H1 (cell line): ENCODE measurements at regions not wholly inside any gene's neighbourhood (a gene's known extent, or its start where the extent isn't known, plus 50 kb on each side); places are given as distances from the start of the nearest gene placed in this dataset.

Experiments
- CTCF ChIA-PET: fragments of 300-600 bp; sonication (Branson Sonifier 250); formaldehyde crosslinking; loops from one replicate; lab custom pipeline; 2021; ENCODE audit not compliant: partially characterized antibody; lab: Charles Lee
- POLR2A ChIA-PET: fragments of 300-600 bp; sonication (Branson Sonifier 250); formaldehyde crosslinking; loops from one replicate; lab custom pipeline; 2021; ENCODE audit warnings: inconsistent platforms; ENCODE audit not compliant: partially characterized antibody; lab: Charles Lee
- DNase-seq, 2 experiments: peaks; one replicate each; pipeline versions ENCODE4 v3.0.0 to v3.0.0-alpha.2; 2010 to 2022; ENCODE audit warnings: low spot score in 2 of 2, low read depth in 1 of 2, mixed read lengths in 1 of 2
- FAIRE-seq: peaks from 2 replicates; lab custom pipeline; 2011; peaks lifted over from hg19 to GRCh38; lab: Jason Lieb, UNC
- H2AFZ ChIP-seq: 2 replicates; pipeline ENCODE4 v1.8.1; 2012; ENCODE audit warnings: low read length, inconsistent platforms
- H2AK5ac ChIP-seq: 2 replicates; pipeline ENCODE4 v1.6.1; 2013; ENCODE audit warnings: low read depth, low read length
- H2BK120ac ChIP-seq: replicated peaks from 2 replicates; pipeline ENCODE3; 2013; ENCODE audit warnings: low read depth, low read length, inconsistent platforms
- H2BK12ac ChIP-seq: 2 replicates; pipeline ENCODE4 v1.6.1; 2013; ENCODE audit warnings: low read depth, low read length
- H2BK15ac ChIP-seq: 2 replicates; pipeline ENCODE4 v1.6.1; 2013; ENCODE audit warnings: low read length
- H2BK20ac ChIP-seq: 2 replicates; pipeline ENCODE4 v1.6.1; 2013; ENCODE audit warnings: low read length
- H2BK5ac ChIP-seq: 2 replicates; pipeline ENCODE4 v1.6.1; 2013; ENCODE audit warnings: low read depth, low read length
- H3K14ac ChIP-seq: 2 replicates; pipeline ENCODE4 v1.6.1; 2013; ENCODE audit warnings: inconsistent platforms; ENCODE audit not compliant: insufficient read length
- H3K18ac ChIP-seq: 2 replicates; pipeline ENCODE4 v1.6.1; 2013; ENCODE audit warnings: low read length; ENCODE audit errors: extremely low read depth
- H3K23ac ChIP-seq: 2 replicates; pipeline ENCODE4 v1.6.1; 2013; ENCODE audit warnings: inconsistent platforms; ENCODE audit not compliant: insufficient read length
- H3K23me2 ChIP-seq: 2 replicates; pipeline ENCODE4 v1.6.1; 2013; ENCODE audit warnings: low read depth, low read length
- H3K27ac ChIP-seq: 2 replicates; pipeline ENCODE4 v1.6.1; 2011; ENCODE audit warnings: low read depth, low read length, inconsistent platforms
- H3K27me3 ChIP-seq, 4 experiments: replicated peaks in 1 of 4; 1 replicate in 1 of 4; 2 replicates in 3 of 4; pipeline versions ENCODE4 v1.6.1 to v1.8.1; 2011 to 2013; ENCODE audit warnings: low read length in 3 of 4, mild to moderate bottlenecking in 3 of 4, inconsistent platforms in 2 of 4, mixed read lengths in 2 of 4, moderate library complexity in 1 of 4; ENCODE audit not compliant: control insufficient read depth in 3 of 4, insufficient read depth in 3 of 4; ENCODE audit errors: extremely low read depth in 1 of 4
- H3K36me3 ChIP-seq, 4 experiments: 2 replicates each; pipeline versions ENCODE4 v1.6.1 to v1.8.1; 2011 to 2013; ENCODE audit warnings: mild to moderate bottlenecking in 4 of 4, low read length in 3 of 4, moderate library complexity in 2 of 4, control low read depth in 1 of 4, inconsistent platforms in 1 of 4; ENCODE audit not compliant: insufficient read depth in 4 of 4, control insufficient read depth in 2 of 4
- H3K4ac ChIP-seq: replicated peaks from 2 replicates; pipeline ENCODE3; 2013; ENCODE audit warnings: low read length, low read depth, mixed read lengths, inconsistent platforms; ENCODE audit not compliant: insufficient read length
- H3K4me1 ChIP-seq, 4 experiments: replicated peaks in 1 of 4; 1 replicate in 1 of 4; 2 replicates in 3 of 4; pipeline versions ENCODE4 v1.6.1 to v1.8.1; 2011 to 2013; ENCODE audit warnings: low read length in 3 of 4, inconsistent platforms in 2 of 4, mixed read lengths in 1 of 4; ENCODE audit not compliant: insufficient read depth in 4 of 4, control insufficient read depth in 3 of 4
- H3K4me2 ChIP-seq, 2 experiments: 2 replicates each; pipeline versions ENCODE4 v1.6.1 to v1.8.1; 2011 to 2013; ENCODE audit warnings: low read depth in 2 of 2, low read length in 2 of 2, control low read depth in 1 of 2, inconsistent platforms in 1 of 2, mild to moderate bottlenecking in 1 of 2; ENCODE audit not compliant: insufficient read depth in 1 of 2
- H3K4me3 ChIP-seq, 4 experiments: fragments of 200-600, 300-600 bp in 1 of 4; sonication (generic), shearing (Covaris generic), sonication (Bioruptor Twin) in 1 of 4; 2 replicates each; pipeline versions ENCODE4 v1.5.1 to v1.8.1; 2011 to 2016; ENCODE audit warnings: low read length in 4 of 4, low read depth in 3 of 4, control low read depth in 2 of 4, inconsistent platforms in 2 of 4, mild to moderate bottlenecking in 2 of 4, mixed read lengths in 1 of 4, moderate library complexity in 1 of 4; ENCODE audit not compliant: insufficient read depth in 2 of 4; ENCODE audit errors: extremely low read depth in 1 of 4
- H3K56ac ChIP-seq: replicated peaks from 2 replicates; pipeline ENCODE3; 2013; ENCODE audit warnings: low read depth, mild to moderate bottlenecking, mixed read lengths, low read length, inconsistent platforms; ENCODE audit not compliant: insufficient read length
- H3K79me1 ChIP-seq: 2 replicates; pipeline ENCODE4 v1.6.1; 2013; ENCODE audit warnings: low read depth, low read length, control low read depth
- H3K79me2 ChIP-seq, 2 experiments: 2 replicates each; pipeline versions ENCODE4 v1.6.1 to v1.8.1; 2012 to 2013; ENCODE audit warnings: low read length in 2 of 2, mild to moderate bottlenecking in 2 of 2, inconsistent platforms in 1 of 2; ENCODE audit not compliant: insufficient read depth in 2 of 2, control insufficient read depth in 1 of 2
- H3K9ac ChIP-seq, 4 experiments: replicated peaks in 1 of 4; 1 replicate in 1 of 4; 2 replicates in 3 of 4; pipeline versions ENCODE4 v1.6.1 to v1.8.1; 2011 to 2013; ENCODE audit warnings: low read depth in 3 of 4, low read length in 3 of 4, control low read depth in 2 of 4, mild to moderate bottlenecking in 2 of 4, moderate library complexity in 2 of 4, inconsistent platforms in 1 of 4; ENCODE audit errors: extremely low read depth in 1 of 4
- H3K9me3 ChIP-seq, 2 experiments: 2 replicates each; pipeline versions ENCODE4 v1.6.1 to v1.8.1; 2012 to 2013; ENCODE audit warnings: mild to moderate bottlenecking in 2 of 2, moderate library complexity in 2 of 2, control low read depth in 1 of 2, inconsistent platforms in 1 of 2, low read depth in 1 of 2, low read length in 1 of 2, mixed read lengths in 1 of 2; ENCODE audit not compliant: insufficient read depth in 2 of 2
- H4K20me1 ChIP-seq, 2 experiments: replicated peaks in 1 of 2; 2 replicates each; pipeline versions ENCODE3 to v1.8.1; 2011 to 2013; ENCODE audit warnings: inconsistent platforms in 2 of 2, low read length in 2 of 2, mild to moderate bottlenecking in 1 of 2; ENCODE audit not compliant: insufficient read depth in 2 of 2, control insufficient read depth in 1 of 2
- H4K5ac ChIP-seq: 2 replicates; pipeline ENCODE4 v1.6.1; 2013; ENCODE audit warnings: low read length, low read depth, mixed read lengths, inconsistent platforms; ENCODE audit not compliant: insufficient read length
- H4K8ac ChIP-seq: 2 replicates; pipeline ENCODE4 v1.8.0; 2013; ENCODE audit warnings: mild to moderate bottlenecking, moderate library complexity, low read length, inconsistent platforms; ENCODE audit not compliant: insufficient read depth; ENCODE audit errors: extremely low read depth
- H4K91ac ChIP-seq: replicated peaks from 2 replicates; pipeline ENCODE3; 2013; ENCODE audit warnings: low read length, mixed read lengths, inconsistent platforms; ENCODE audit not compliant: insufficient read length
- ATF2 ChIP-seq: IDR thresholded peaks from 2 replicates; pipeline ENCODE4 v1.6.1; 2012; ENCODE audit warnings: low read length, inconsistent platforms
- BCL11A ChIP-seq, 2 experiments: IDR thresholded peaks; one replicate each; pipeline ENCODE4 v1.6.1; 2011; ENCODE audit warnings: low read depth in 2 of 2, low read length in 2 of 2, mild to moderate bottlenecking in 2 of 2
- CTBP2 ChIP-seq: IDR thresholded peaks from 2 replicates; pipeline ENCODE4 v1.7.0; 2011; ENCODE audit warnings: borderline replicate concordance, mild to moderate bottlenecking, moderate library complexity, mixed read lengths, low read length; ENCODE audit not compliant: insufficient read depth, insufficient read length
- EZH2 ChIP-seq: fragments of 200-600 bp; sonication (generic); IDR thresholded peaks from 2 replicates; pipeline ENCODE4 v1.7.1; 2012; ENCODE audit warnings: low read depth, mild to moderate bottlenecking, moderate library complexity, low read length, inconsistent platforms; ENCODE audit not compliant: severe bottlenecking
- HDAC2 ChIP-seq, 2 experiments: fragments of 300-600 bp in 1 of 2; sonication (generic) in 1 of 2; IDR thresholded peaks; 2 replicates each; pipeline ENCODE4 v1.6.1; 2011 to 2012; ENCODE audit warnings: low read depth in 2 of 2, low read length in 2 of 2, mild to moderate bottlenecking in 2 of 2, moderate library complexity in 2 of 2, borderline replicate concordance in 1 of 2, inconsistent platforms in 1 of 2
- JUN ChIP-seq: IDR thresholded peaks from 2 replicates; pipeline ENCODE4 v1.6.1; 2011; ENCODE audit warnings: low read depth, mild to moderate bottlenecking, improper control_type of control experiment, low read length
- MAFK ChIP-seq: IDR thresholded peaks from 2 replicates; pipeline ENCODE4 v1.6.1; 2012; ENCODE audit warnings: low read depth, mild to moderate bottlenecking, improper control_type of control experiment, low read length
- POLR2AphosphoS5 ChIP-seq: IDR thresholded peaks from 2 replicates; pipeline ENCODE4 v1.6.1; 2011; ENCODE audit warnings: low read depth, low read length
- SIRT6 ChIP-seq: IDR thresholded peaks from one replicate; pipeline ENCODE4 v1.7.1; 2012; ENCODE audit warnings: low read length, inconsistent platforms
- SP1 ChIP-seq: IDR thresholded peaks from 2 replicates; pipeline ENCODE4 v1.6.1; 2011; ENCODE audit warnings: low read depth, low read length
- SP2 ChIP-seq: IDR thresholded peaks from 2 replicates; pipeline ENCODE4 v1.6.1; 2012; ENCODE audit warnings: mild to moderate bottlenecking, low read length, inconsistent platforms
- TCF12 ChIP-seq: IDR thresholded peaks from 2 replicates; pipeline ENCODE4 v1.6.1; 2011; ENCODE audit warnings: low read depth, mild to moderate bottlenecking, low read length
- WGBS, 2 experiments: shearing (Covaris generic) in 1 of 2; methylation state at CpG; one replicate each; pipeline versions ENCODE4 v1.1.6 to v1.1.7; 2013 to 2015; ENCODE audit warnings: low lambda C conversion rate in 2 of 2, mixed read lengths in 2 of 2, inconsistent platforms in 1 of 2, low coverage in 1 of 2, missing lambda C conversion rate in 1 of 2; ENCODE audit not compliant: insufficient replicate concordance in 2 of 2, insufficient coverage in 1 of 2, insufficient read length in 1 of 2; ENCODE audit errors: extremely low coverage in 1 of 2, missing lambda C conversion rate in 1 of 2; 5-methylcytosine and 5-hydroxymethylcytosine counted together

GRCh38 chr1:238998577-238998976 is 387.8 kb upstream of the CHRM3 start:
- H3K23ac ChIP-seq: no peak overlapping the region
- no peaks in the 10 kb centered on the region for H3K79me2 ChIP-seq
- no peaks in the 10 kb centered on the region for H3K9me3 ChIP-seq
- H4K5ac ChIP-seq: no peak overlapping the region
- 85% methylated on average over 3 of the region's 3 CpGs; no CpG with 5 or more reads in 1 of the 2 experiments for WGBS, 2 experiments
- DNase-seq: no peak
- H3K27me3 ChIP-seq: no peaks in the 10 kb centered on the region
- H3K14ac ChIP-seq: no peak overlapping the region
- no peak overlapping the region for H2BK12ac ChIP-seq
- H3K79me1 ChIP-seq: no peaks in the 10 kb centered on the region
- no peaks in the 10 kb centered on the region for H3K36me3 ChIP-seq
- POLR2A ChIA-PET: no interaction called here
- no peak overlapping the region for H3K4me2 ChIP-seq
- H3K23me2 ChIP-seq: no peaks in the 10 kb centered on the region
- no peak overlapping the region for H2BK120ac ChIP-seq
- no peak overlapping the region for H3K4me3 ChIP-seq
- no peak overlapping the region for H2BK5ac ChIP-seq
- no peak overlapping the region for H2BK20ac ChIP-seq
- no peak overlapping the region for H2AK5ac ChIP-seq
- TF ChIP-seq SP1 (no peak), EZH2 (no peak), POLR2AphosphoS5 (no peak), BCL11A (IDR thresholded peaks at IDR 0.05; ENCODE audit: low read depth in 2 of 2, low read length in 2 of 2) (no peak), JUN (no peak), CTBP2 (no peak), HDAC2 (IDR thresholded peaks at IDR 0.05; ENCODE audit: borderline replicate concordance in 1 of 2, low read depth in 2 of 2, low read length in 2 of 2) (no peak), SP2 (no peak), MAFK (no peak), TCF12 (no peak), SIRT6 (no peak), ATF2 (no peak)
- H3K56ac ChIP-seq: no peak overlapping the region
- H3K18ac ChIP-seq: no peak overlapping the region
- H4K8ac ChIP-seq: no peak overlapping the region
- H3K4me1 ChIP-seq: no peaks in the 10 kb centered on the region
- H4K91ac ChIP-seq: no peak overlapping the region
- H2BK15ac ChIP-seq: no peak overlapping the region
- no peaks in the 10 kb centered on the region for H4K20me1 ChIP-seq
- H3K27ac ChIP-seq: no peak overlapping the region
- no peak overlapping the region for H3K4ac ChIP-seq
- CTCF ChIA-PET: no interaction called here
- no peak for FAIRE-seq
- H2AFZ ChIP-seq: no peak overlapping the region
- H3K9ac ChIP-seq: no peak overlapping the region
